HG02571 (cell line): ENCODE measurements at regions not wholly inside any gene's neighbourhood (a gene's known extent, or its start where the extent isn't known, plus 50 kb on each side); places are given as distances from the start of the nearest gene placed in this dataset.
"Not testable (repeated sequence)": the region's sequence is repeated elsewhere in the genome, so short reads cannot be mapped to it uniquely, and the experiment has no call there.

ENCODE experiments used
- ATAC-seq: cut with Tn5 transposase; IDR thresholded peaks from one replicate; pipeline ENCODE4 v1.9.1; 2021; ENCODE audit warnings: mild to moderate bottlenecking, moderate library complexity; ENCODE audit not compliant: unreplicated experiment

- no peak for ATAC-seq
Measured at GRCh38 chrX:121283921-121284320, 236.5 kb downstream of the GLUD2 start.

DNA sequence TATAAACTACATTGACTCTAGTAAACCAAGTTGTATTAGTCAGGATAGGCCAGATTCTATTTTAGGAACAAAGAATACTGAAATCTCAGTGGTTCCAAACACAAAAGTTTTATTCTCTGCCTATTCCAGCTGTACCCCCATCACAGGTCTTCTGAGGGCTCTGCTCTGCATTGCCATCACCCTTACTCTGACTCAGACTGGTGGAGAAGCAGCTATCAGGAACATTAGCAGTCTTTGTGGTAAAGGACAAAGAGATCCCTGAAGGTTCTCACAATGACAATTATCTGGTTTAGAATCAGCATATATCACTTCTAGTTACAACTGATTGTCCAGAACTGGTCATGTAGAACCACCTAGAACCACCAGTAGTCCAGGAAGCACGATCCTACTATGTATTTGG is 251.1 kb downstream of the GLUD2 start:
- ATAC-seq = no peak

DNA sequence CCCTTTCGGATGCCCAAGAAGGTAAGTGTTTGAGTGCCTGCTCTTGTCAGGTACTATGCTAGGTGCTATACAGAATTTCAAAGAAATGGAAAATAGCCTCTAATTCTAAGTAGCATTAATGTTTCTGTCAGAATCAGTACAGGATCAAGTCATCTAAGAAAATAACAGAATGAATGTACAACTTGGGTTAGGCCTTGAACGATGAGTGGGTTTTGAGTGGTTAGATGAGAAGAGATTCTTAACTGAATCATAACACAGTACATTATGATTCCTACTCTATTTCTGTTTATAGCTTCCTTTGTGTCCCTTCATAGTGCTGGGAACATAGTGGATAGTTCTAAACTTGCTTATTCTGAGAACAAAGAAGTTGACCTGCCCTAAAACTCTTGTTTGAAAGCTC is 253.9 kb downstream of the GLUD2 start:
- ATAC-seq = no peak

DNA sequence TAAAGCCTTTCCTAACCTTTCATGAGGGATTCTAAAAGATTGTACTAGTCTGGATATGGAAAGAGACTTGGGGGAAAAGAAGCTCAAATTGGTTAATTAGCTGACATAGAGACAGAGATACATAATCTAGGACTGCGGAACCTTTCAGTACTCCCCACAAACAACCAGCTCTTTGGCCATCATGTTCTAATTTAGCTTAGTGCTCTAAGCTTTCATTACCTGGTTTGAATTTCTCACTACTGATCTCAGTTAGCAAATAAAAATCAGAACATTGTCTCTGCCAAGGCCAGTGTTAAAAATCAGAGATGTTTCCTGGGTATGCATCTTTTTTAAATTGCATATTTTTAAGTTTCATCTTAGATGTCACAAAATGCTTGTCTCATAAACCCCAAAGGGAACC is 254.4 kb downstream of the GLUD2 start:
- ATAC-seq = no peak

DNA sequence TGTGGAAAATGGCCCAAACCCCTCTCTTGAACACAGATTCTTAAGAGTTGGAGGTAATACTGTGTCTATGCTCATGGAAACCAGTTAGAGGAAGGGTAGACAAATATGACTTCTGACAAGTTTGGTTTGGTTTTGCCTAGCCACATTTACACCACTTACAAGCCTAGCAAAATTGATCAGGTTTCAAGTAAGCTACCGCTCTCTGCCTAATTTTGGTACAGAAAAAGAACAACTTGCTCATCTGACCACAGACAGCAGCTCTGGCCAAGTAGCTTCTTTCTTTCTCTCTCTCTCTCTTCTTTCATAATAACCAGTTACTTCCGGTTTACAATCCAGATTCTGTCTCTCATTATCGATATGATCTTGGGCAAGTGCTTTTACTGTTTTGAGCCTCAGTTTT is 260.0 kb downstream of the GLUD2 start:
- ATAC-seq = peak; percentile 76

DNA sequence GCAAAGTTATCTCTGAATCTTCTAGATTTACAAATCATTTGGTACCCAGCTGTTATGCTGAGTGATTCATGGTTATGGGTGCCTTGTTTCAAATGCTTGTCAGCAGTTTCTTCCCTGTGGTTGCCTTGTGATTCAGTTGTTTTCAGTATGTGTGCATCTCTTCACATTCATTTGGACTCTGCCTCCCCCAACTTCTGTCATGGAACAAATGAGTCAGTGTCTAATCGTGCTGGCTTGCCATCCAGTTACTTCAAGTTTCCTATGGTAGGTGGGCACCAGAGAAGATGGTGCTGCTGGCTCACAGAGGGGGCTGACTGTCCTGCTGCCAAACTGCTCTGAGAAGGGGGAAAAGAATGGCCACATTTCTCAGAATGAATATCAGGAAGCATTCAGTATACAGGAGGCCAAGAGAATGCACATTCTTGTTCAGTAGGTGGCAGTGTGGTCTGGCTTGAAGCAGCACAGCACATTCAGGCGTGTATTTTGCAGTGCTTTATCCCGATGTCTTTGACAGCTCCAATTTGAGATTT is 260.9 kb downstream of the GLUD2 start:
- ATAC-seq = peak; percentile 72

- no peak for ATAC-seq
Measured at GRCh38 chrX:121310820-121311219, 263.4 kb downstream of the GLUD2 start.

GRCh38 chrX:121320441-121320840 is 273.0 kb downstream of the GLUD2 start:
- ATAC-seq = no peak

DNA sequence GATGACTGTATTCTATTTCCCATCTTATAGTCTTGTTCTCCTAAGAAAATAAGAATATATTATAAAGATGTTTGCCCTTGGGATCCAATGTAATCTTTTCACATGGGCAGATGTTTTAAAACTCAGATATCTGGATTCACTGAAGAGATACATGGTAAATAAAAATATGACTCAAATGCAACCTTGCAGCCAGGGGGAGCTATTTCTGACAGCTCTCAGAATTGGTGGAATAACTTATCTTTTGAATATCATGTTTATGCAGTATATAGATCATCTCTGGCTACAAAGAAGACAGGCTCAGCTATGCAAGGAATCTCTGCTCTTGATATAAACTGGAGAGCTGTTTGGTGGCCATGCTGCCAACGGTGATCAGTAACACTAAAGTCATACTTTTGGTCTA is 274.7 kb downstream of the GLUD2 start:
- ATAC-seq = no peak

- ATAC-seq = no peak
Measured at GRCh38 chrX:121323337-121323736, 275.9 kb downstream of the GLUD2 start.

DNA sequence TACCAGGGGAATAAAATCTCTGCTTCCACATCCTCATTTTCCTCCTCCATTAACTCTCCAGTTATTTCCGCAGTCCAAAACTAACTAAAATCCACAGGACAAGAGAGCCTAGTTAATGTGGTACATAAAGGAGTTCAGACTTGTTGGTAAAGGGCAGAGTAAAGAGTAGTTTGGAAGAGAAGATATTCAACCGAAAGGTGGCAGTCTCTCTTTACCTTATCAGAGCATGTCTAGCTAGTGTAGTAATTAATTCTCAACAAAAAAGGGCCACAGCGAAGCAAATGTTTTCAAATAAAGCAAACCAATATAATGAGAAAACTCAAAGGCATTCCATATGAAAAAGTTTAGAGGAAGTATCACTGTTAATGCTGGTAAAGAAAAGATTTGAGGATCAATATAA is 286.5 kb downstream of the GLUD2 start:
- ATAC-seq = no peak

GRCh38 chrX:121336831-121337421 is 289.5 kb downstream of the GLUD2 start:
- ATAC-seq = no peak

DNA sequence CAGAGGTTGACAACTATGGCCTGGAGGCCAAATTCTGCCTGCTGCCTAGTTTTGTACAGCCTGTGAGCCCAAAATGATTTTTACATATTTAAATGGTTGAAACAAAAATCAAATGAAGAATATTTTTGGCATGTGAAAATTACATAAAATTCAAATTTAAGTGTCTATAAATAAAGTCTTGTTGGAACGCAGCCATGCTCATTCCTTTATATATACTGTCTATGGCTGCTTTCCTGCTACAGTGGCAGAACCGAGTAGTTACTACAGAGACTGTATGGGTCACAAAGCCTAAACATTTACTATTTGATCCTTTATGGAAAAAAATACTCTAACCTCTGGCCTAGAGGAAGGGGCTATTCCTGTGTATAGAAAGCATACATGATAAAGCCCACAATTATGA is 290.4 kb downstream of the GLUD2 start:
- no peak for ATAC-seq

- no peak for ATAC-seq
Measured at GRCh38 chrX:121349263-121349662, 301.9 kb downstream of the GLUD2 start.

DNA sequence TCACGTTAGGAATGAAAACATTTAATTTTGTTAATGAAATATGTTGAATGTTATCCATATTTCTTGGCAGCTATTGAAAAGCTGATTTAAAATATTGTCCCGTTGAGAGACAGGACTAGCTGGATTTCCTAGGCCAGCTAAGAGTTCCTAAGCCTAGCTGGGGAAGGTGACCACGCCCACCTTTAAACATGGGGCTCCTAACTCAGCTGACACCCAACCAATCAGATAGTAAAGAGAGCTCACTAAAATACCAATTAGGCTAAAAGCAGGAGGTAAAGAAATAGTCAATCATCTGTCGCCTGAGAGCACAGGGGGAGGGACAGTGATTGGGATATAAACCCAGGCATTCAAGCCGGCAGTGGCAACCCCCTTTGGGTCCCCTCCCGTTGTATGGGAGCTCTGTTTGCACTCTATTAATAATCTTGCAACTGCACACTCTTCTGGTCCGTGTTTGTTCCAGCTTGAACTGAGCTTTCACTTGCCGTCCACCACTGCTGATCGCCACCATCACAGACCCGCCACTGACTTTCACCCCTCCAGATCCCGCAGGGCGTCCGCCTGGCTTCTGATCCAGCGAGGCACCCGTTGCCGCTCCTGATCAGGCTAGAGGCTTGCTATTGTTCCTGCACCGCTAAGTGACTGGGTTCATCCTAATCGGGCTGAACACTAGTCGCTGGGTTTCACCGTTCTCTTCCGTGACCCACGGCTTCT is 308.9 kb downstream of the GLUD2 start:
- no peak for ATAC-seq

GRCh38 chrX:121356850-121357171 is 309.4 kb downstream of the GLUD2 start:
- no peak for ATAC-seq

DNA sequence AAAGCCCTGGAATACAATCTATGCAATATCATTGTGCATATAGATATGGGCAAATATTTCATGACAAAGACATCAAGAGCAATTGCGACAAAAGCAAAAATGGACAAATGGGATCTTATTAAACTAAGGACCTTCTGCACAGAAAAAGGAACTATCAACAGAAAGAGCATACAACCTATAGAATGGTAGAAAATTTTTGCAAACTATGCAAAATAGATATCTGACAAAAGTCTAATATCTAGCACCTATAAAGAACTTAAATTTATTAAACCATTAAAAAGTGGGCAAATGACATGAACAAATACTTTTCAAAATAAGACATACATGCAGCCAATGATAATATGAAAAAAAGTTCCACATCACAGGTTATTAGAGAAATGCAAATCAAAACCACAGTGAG is 312.9 kb downstream of the GLUD2 start:
- no peak for ATAC-seq

DNA sequence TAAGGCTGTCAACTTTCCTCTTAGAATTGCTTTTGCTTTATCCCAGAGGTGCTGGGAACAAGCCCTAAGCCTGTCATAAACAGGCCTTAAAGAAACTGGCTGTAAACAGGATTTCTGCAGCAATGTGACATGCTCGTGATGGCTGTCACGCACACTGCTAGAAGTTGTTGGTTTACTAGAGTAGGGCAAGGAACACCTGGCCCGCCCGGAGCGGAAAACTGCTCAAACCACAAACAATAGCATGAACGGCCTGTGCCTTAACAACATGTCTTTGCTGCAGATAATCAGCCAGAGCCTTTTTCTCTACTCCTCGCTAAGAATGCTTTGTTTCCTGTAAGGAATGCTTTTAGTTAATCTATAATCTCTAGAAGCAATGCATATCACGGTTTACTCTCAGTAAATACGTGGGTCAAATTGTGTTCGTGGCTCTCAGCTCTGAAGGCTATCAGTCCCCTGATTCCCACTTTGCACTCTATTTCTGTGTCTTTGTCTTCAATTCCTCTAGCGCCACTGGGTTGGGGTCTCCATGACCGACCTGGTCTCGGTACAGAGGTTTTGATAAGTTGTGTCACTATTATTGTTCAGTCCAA is 318.3 kb downstream of the GLUD2 start:
- no peak for ATAC-seq

- no peak for ATAC-seq
Measured at GRCh38 chrX:121374471-121374870, 327.1 kb downstream of the GLUD2 start.

DNA sequence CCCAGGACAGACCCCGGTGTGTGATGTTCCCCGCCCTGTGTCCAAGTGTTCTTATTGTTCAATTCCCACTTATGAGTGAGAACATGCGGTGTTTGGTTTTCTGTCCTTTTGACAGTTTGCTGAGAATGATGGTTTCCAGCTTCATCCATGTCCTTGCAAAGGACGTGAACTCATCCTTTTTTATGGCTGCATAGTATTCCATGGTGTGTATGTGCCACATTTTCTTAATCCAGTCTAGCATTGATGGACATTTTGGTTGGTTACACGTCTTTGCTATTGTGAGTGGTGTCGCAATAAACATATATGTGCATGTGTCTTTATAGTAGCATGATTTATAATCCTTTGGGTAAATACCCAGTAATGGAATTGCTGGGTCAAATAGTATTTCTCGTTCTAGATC is 334.5 kb downstream of the GLUD2 start:
- ATAC-seq = not testable (repeated sequence)

DNA sequence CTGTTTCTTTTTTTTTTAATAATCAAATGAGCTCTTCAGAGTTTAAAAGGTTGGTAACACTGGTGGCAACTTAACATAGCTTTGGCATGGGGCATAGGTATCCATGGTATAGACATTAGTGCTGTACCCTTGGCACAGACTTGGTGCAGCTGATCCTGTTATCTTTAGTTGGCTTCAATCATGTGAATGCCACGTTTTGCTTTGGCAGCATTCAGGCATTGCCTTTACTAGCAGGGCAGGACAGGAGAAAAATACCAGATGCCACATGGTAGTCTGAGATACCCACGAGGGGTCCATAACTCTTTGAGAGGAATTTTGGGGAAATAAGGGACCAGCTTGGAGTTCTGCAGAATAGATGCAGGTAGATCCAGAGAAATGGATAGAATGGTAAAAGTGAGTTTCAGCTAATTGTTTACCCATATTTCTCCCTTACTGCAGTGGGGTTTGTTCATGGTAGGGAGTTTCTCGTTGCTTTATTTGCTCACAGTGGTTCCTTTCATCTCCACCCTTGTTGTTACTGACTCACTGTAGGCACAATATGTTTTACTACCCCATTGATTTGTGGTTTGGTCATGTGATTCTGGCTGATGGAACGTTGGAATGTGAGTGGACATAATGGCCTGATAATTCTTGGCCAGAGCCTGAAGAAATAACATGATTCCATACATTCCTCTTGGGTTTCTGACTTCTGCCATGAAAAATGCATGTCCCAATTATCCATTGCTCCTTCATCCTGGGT is 342.7 kb downstream of the GLUD2 start:
- ATAC-seq = no peak

DNA sequence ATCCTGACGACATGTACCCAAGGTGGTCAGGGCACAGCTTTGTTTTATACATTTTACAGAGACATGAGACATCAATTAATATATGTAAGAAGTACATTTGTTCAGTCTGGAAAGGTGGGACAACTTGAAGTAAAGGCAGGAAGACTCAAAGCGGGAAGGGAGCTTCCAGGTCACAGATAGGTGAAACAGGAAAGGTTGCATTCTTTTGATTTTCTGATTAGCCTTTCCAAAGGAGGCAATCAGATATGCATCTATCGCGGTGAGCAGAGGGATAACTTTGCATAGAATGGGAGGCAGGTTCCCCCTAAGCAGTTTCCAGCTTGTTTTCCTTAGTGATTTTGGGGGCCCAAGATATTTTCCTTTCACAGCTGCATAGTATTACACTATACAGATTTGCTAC is 358.4 kb downstream of the GLUD2 start:
- ATAC-seq = no peak
